IMR-90 (cell line): ENCODE measurements at regions not wholly inside any gene's neighbourhood (a gene's known extent, or its start where the extent isn't known, plus 50 kb on each side); places are given as distances from the start of the nearest gene placed in this dataset.

ENCODE experiments used
- ATAC-seq: fragments of 200-7000 bp; cut with Tn5 transposase; 2 replicates; pipeline ENCODE4 v1.9.1; 2020; ENCODE audit warnings: low read depth, mild to moderate bottlenecking, moderate library complexity
- BruUV-seq: library from RNA; stranded (reverse); fragments of 400-500 nt; replicated peaks from 2 replicates; lab custom pipeline; 2021; lab: Mats Ljungman, UMichigan
- CTCF ChIA-PET: fragments of 300-600 bp; formaldehyde crosslinking; extraction: SDS; loops from one replicate; lab custom pipeline; 2021; ENCODE audit warnings: antibody characterized with exemption; lab: Yijun Ruan, JAX
- POLR2A ChIA-PET: fragments of 300-600 bp; sonication (Branson Sonifier 250); formaldehyde crosslinking; loops from one replicate; lab custom pipeline; 2022; ENCODE audit warnings: antibody characterized with exemption; ENCODE audit not compliant: unreplicated experiment; lab: Charles Lee
- DNase-seq: peaks from one replicate; pipeline ENCODE4 v3.0.0; 2013
- H2AFZ ChIP-seq: replicated peaks from 2 replicates; pipeline ENCODE3; 2013; ENCODE audit warnings: low read length, mild to moderate bottlenecking; ENCODE audit not compliant: poor library complexity
- H2AK5ac ChIP-seq: 2 replicates; pipeline ENCODE4 v1.6.1; 2013; ENCODE audit warnings: low read depth, low read length, inconsistent platforms
- H2AK9ac ChIP-seq: replicated peaks from 2 replicates; pipeline ENCODE3; 2013; ENCODE audit warnings: mild to moderate bottlenecking, low read depth, low read length, moderate library complexity; ENCODE audit not compliant: poor library complexity
- H2BK120ac ChIP-seq: 2 replicates; pipeline ENCODE4 v1.6.1; 2013; ENCODE audit warnings: low read depth, low read length, inconsistent platforms
- H2BK15ac ChIP-seq: 3 replicates; pipeline ENCODE4 v1.6.1; 2013; ENCODE audit warnings: low read depth, low read length, inconsistent platforms
- H2BK20ac ChIP-seq: 2 replicates; pipeline ENCODE4 v1.6.1; 2013; ENCODE audit warnings: low read depth, mild to moderate bottlenecking, inconsistent platforms, low read length, moderate library complexity
- H2BK5ac ChIP-seq: 2 replicates; pipeline ENCODE4 v1.6.1; 2013; ENCODE audit warnings: mild to moderate bottlenecking, low read depth, low read length, inconsistent platforms; ENCODE audit not compliant: poor library complexity, severe bottlenecking
- H3K14ac ChIP-seq: replicated peaks from 2 replicates; pipeline ENCODE4 v1.6.1; 2013; ENCODE audit warnings: low read depth, low read length, inconsistent platforms
- H3K18ac ChIP-seq: 2 replicates; pipeline ENCODE4 v1.6.1; 2013; ENCODE audit warnings: low read depth, low read length, control low read depth
- H3K23ac ChIP-seq: 2 replicates; pipeline ENCODE4 v1.6.1; 2013; ENCODE audit warnings: low read depth, low read length, inconsistent platforms
- H3K27ac ChIP-seq: 2 replicates; pipeline ENCODE4 v1.5.1; 2013; ENCODE audit warnings: mild to moderate bottlenecking, control low read depth, low read length; ENCODE audit not compliant: insufficient read depth
- H3K27me3 ChIP-seq: 2 replicates; pipeline ENCODE4 v1.6.1; 2013; ENCODE audit warnings: low read length; ENCODE audit not compliant: control insufficient read depth, insufficient read depth
- H3K36me3 ChIP-seq: 2 replicates; pipeline ENCODE4 v1.6.1; 2013; ENCODE audit warnings: low read length, mixed read lengths; ENCODE audit not compliant: control insufficient read depth, insufficient read depth
- H3K4ac ChIP-seq: 2 replicates; pipeline ENCODE4 v1.6.1; 2013; ENCODE audit warnings: low read depth, low read length, inconsistent platforms
- H3K4me1 ChIP-seq: 2 replicates; pipeline ENCODE4 v1.6.1; 2013; ENCODE audit warnings: low read length, mixed read lengths; ENCODE audit not compliant: control insufficient read depth, insufficient read depth
- H3K4me2 ChIP-seq: 2 replicates; pipeline ENCODE4 v1.6.1; 2013; ENCODE audit warnings: low read depth, mild to moderate bottlenecking, control low read depth, low read length, moderate library complexity
- H3K4me3 ChIP-seq: 2 replicates; pipeline ENCODE4 v1.5.1; 2013; ENCODE audit warnings: low read depth, mild to moderate bottlenecking, control low read depth, low read length, moderate library complexity; ENCODE audit not compliant: insufficient read depth
- H3K56ac ChIP-seq: 2 replicates; pipeline ENCODE4 v1.6.1; 2013; ENCODE audit warnings: low read length, inconsistent platforms; ENCODE audit not compliant: insufficient read depth; ENCODE audit errors: extremely low read depth
- H3K79me1 ChIP-seq, 2 experiments: 2 replicates each; pipeline ENCODE4 v1.6.1; 2013; ENCODE audit warnings: low read length in 2 of 2, inconsistent platforms in 1 of 2, low read depth in 1 of 2
- H3K9ac ChIP-seq: 2 replicates; pipeline ENCODE4 v1.6.1; 2013; ENCODE audit warnings: low read depth, low read length, control low read depth
- H3K9me1 ChIP-seq: 2 replicates; pipeline ENCODE4 v1.6.1; 2013; ENCODE audit warnings: low read length, inconsistent platforms; ENCODE audit not compliant: insufficient read depth
- H3K9me3 ChIP-seq: 2 replicates; pipeline ENCODE4 v1.6.1; 2013; ENCODE audit warnings: low read length; ENCODE audit not compliant: control insufficient read depth, insufficient read depth
- H4K20me1 ChIP-seq: 2 replicates; pipeline ENCODE4 v1.6.1; 2013; ENCODE audit warnings: low read length, inconsistent platforms; ENCODE audit not compliant: insufficient read depth
- H4K5ac ChIP-seq: 2 replicates; pipeline ENCODE4 v1.6.1; 2013; ENCODE audit warnings: mild to moderate bottlenecking, low read depth, low read length, control low read depth
- H4K8ac ChIP-seq, 2 experiments: 2 replicates each; pipeline ENCODE4 v1.6.1; 2013; ENCODE audit warnings: low read depth in 2 of 2, low read length in 2 of 2, control low read depth in 1 of 2, inconsistent platforms in 1 of 2
- H4K91ac ChIP-seq: 2 replicates; pipeline ENCODE4 v1.6.1; 2013; ENCODE audit warnings: low read depth, low read length, inconsistent platforms; ENCODE audit not compliant: insufficient read depth
- BHLHE40 ChIP-seq: fragments of 150-350 bp; IDR thresholded peaks from 2 replicates; pipeline ENCODE4 v1.6.1; 2016; ENCODE audit warnings: mild to moderate bottlenecking, low read depth, low read length
- FOS ChIP-seq: fragments of 150-350 bp; IDR thresholded peaks from 2 replicates; pipeline ENCODE4 v1.6.1; 2016; ENCODE audit warnings: low read depth, low read length
- MAZ ChIP-seq: IDR thresholded peaks from 2 replicates; pipeline ENCODE4 v1.6.1; 2012; ENCODE audit warnings: low read depth, mild to moderate bottlenecking, low read length, improper control_type of control experiment, moderate library complexity, borderline replicate concordance
- MXI1 ChIP-seq: IDR thresholded peaks from 2 replicates; pipeline ENCODE4 v1.6.1; 2012; ENCODE audit warnings: low read depth, mild to moderate bottlenecking, low read length, moderate library complexity, borderline replicate concordance
- RCOR1 ChIP-seq: IDR thresholded peaks from 2 replicates; pipeline ENCODE4 v1.6.1; 2012; ENCODE audit warnings: mild to moderate bottlenecking, low read length, improper control_type of control experiment; ENCODE audit not compliant: insufficient replicate concordance
- RFX5 ChIP-seq: IDR thresholded peaks from 2 replicates; pipeline ENCODE4 v1.8.0; 2012; ENCODE audit warnings: low read depth, mild to moderate bottlenecking, low read length, moderate library complexity
- SMC3 ChIP-seq: fragments of 150-350 bp; IDR thresholded peaks from 2 replicates; pipeline ENCODE4 v1.6.1; 2016; ENCODE audit warnings: low read depth, mild to moderate bottlenecking, antibody characterized with exemption, low read length, moderate library complexity
- WGBS, 2 experiments: methylation state at CpG; one replicate each; pipeline versions ENCODE4 v1.1.5 to v1.1.7; 2013; ENCODE audit warnings: missing lambda C conversion rate in 2 of 2; ENCODE audit not compliant: insufficient read length in 1 of 2; ENCODE audit errors: extremely low coverage in 2 of 2; 5-methylcytosine and 5-hydroxymethylcytosine counted together
- dilution Hi-C: fragments of 300-500 bp; cut with HindIII; formaldehyde crosslinking; loops from one replicate; pipeline ENCODE4 v1.14.3; 2018; ENCODE audit warnings: low sequenced_read_pairs; ENCODE audit not compliant: unreplicated experiment
- in situ Hi-C: fragments of 300-500 bp; cut with MboI; formaldehyde crosslinking; loops from 3 replicates; pipeline ENCODE4 v1.14.3; 2019; ENCODE audit warnings: low sequenced_read_pairs, inconsistent platforms, mixed read lengths
- intact Hi-C: fragments of 100-400 bp; cut with micrococcal nuclease; formaldehyde crosslinking; loops from 2 replicates; pipeline ENCODE4 v1.10.0; 2022

- H3K9me3 ChIP-seq, result peaks cover 18% of the 10 kb centered on the region
- H3K79me1 ChIP-seq, result no peaks in the 10 kb centered on the region
- H3K4me1 ChIP-seq, result no peaks in the 10 kb centered on the region
- DNase-seq (no peak), ATAC-seq (no peak)
- H4K8ac ChIP-seq, result no peak overlapping the region
- no peak overlapping the region for H3K14ac ChIP-seq
- no peak overlapping the region for H3K9ac ChIP-seq
- intact Hi-C loops (no loop called here), dilution Hi-C loops (no loop called here), in situ Hi-C loops (no loop called here)
- no peak overlapping the region for H4K91ac ChIP-seq
- no peak overlapping the region for H3K23ac ChIP-seq
- no peaks in the 10 kb centered on the region for H4K20me1 ChIP-seq
- ChIA-PET CTCF (no interaction called here), POLR2A (no interaction called here)
- H2BK15ac ChIP-seq, result no peak overlapping the region
- H2BK120ac ChIP-seq, result no peak overlapping the region
- H3K36me3 ChIP-seq, result no peaks in the 10 kb centered on the region
- H3K4ac ChIP-seq, result no peak overlapping the region
- H3K27me3 ChIP-seq, result no peaks in the 10 kb centered on the region
- no peak overlapping the region for H2AFZ ChIP-seq
- H3K4me2 ChIP-seq, result no peak overlapping the region
- H2BK5ac ChIP-seq, result no peak overlapping the region
- no peak overlapping the region for H2AK5ac ChIP-seq
- H3K18ac ChIP-seq, result no peak overlapping the region
- H3K56ac ChIP-seq, result no peak overlapping the region
- no peak overlapping the region for H3K4me3 ChIP-seq
- TF ChIP-seq SMC3 (no peak), MXI1 (no peak), RFX5 (no peak), RCOR1 (no peak), MAZ (no peak), BHLHE40 (no peak), FOS (no peak)
- H4K5ac ChIP-seq, result no peak overlapping the region
- no peak overlapping the region for H2BK20ac ChIP-seq
- no peak overlapping the region for H2AK9ac ChIP-seq
- no peaks in the 10 kb centered on the region for H3K9me1 ChIP-seq
- BruUV-seq, result no TSS peak
- WGBS, 2 experiments, result no CpG with 5 or more reads among the region's 2 CpGs
- no peak overlapping the region for H3K27ac ChIP-seq
These were observed 374.7 kb downstream of the AJAP1 start for GRCh38 chr1:5029136-5029535.
